ENCODE measurements at regions not wholly inside any gene's neighbourhood (a gene's known extent, or its start where the extent isn't known, plus 50 kb on each side); places are given as distances from the start of the nearest gene placed in this dataset.

DNA sequence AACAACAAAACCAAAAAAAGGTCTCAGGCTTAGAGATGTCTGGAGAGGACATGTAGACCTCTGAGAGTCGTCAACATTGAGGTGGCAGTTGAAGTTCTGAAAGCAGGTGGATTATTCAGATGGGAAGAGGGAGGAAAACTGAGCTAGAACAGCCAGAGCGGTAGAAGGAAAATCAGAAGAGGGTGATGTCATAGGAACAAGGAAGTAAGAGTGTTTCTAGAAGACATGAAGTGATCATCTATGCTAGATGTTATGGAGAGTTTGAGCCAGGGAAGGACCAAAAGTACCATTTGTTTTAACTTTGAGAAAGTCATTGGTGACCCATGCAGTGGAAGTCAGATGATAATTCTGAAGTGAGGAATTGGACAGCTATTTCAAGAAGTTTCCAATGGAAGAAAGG lies 316.2 kb upstream of the RGS6 start:
- TF ChIP-seq, protein P1, sequence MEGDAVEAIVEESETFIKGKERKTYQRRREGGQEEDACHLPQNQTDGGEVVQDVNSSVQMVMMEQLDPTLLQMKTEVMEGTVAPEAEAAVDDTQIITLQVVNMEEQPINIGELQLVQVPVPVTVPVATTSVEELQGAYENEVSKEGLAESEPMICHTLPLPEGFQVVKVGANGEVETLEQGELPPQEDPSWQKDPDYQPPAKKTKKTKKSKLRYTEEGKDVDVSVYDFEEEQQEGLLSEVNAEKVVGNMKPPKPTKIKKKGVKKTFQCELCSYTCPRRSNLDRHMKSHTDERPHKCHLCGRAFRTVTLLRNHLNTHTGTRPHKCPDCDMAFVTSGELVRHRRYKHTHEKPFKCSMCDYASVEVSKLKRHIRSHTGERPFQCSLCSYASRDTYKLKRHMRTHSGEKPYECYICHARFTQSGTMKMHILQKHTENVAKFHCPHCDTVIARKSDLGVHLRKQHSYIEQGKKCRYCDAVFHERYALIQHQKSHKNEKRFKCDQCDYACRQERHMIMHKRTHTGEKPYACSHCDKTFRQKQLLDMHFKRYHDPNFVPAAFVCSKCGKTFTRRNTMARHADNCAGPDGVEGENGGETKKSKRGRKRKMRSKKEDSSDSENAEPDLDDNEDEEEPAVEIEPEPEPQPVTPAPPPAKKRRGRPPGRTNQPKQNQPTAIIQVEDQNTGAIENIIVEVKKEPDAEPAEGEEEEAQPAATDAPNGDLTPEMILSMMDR (IDR thresholded peaks at IDR 0.05): no peak
- TF ChIP-seq POLR2AphosphoS5 (IDR thresholded peaks at IDR 0.05) (no peak), EP300 (IDR thresholded peaks at IDR 0.05) (no peak)
- Histone ChIP-seq H3K4me3 (no peak overlapping the region), H3K4me1 (no peaks in the 10 kb centered on the region), H3K36me3 (peaks cover 0 to 21% (median 15%) of the 10 kb centered on the region in 4 donors), H3K9me3 (no peaks in the 10 kb centered on the region), H3K27ac (no peak overlapping the region), H3K27me3 (no peaks in the 10 kb centered on the region)
- intact Hi-C loops (cut with DNase I; ENCODE audit: low total_unique reads): no loop called here
- 94 to 99% (median 97%) methylated on average over 2 of the region's 2 CpGs for whole genome bisulfite sequencing, 5 donors
- DNase-seq: no peak

DNA sequence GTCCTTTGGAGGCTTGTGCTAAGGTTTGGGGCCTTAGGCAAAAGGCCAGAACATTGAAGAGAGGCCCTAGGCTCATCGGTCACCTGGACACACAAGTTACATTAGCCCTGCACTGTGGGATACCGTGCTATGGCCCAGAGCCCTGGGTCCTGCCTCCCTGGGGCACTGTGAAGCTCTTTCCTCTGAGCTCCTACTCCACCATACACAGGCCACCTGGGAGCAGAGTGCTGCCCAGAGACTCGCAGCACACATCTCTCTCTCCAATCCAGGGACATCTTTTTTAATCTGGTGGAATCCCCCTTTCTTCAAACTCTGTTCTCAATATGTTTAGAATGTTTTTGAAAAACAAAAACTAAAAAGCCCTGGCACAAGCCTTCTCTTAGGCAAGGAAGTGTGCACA lies 314.2 kb upstream of the RGS6 start:
- 90 to 97% (median 94%) methylated on average over 3 of the region's 3 CpGs for WGBS, 5 donors
- no peak overlapping the region for H3K4me3 ChIP-seq
- no peak for DNase-seq
- no peaks in the 10 kb centered on the region for H3K27me3 ChIP-seq
- no peak overlapping the region for H3K27ac ChIP-seq
- intact Hi-C loops (cut with DNase I; ENCODE audit: low total_unique reads): no loop called here
- no peaks in the 10 kb centered on the region for H3K9me3 ChIP-seq
- H3K4me1 ChIP-seq: no peaks in the 10 kb centered on the region
- no peak for TF ChIP-seq EP300 (IDR thresholded peaks at IDR 0.05)
- TF ChIP-seq POLR2A (IDR thresholded peaks at IDR 0.05): no peak
- no peak for TF ChIP-seq POLR2AphosphoS5 (IDR thresholded peaks at IDR 0.05)
- TF ChIP-seq, protein P1 (IDR thresholded peaks at IDR 0.05): no peak
- H3K36me3 ChIP-seq: peaks cover 0 to 25% (median 20%) of the 10 kb centered on the region in 4 donors

DNA sequence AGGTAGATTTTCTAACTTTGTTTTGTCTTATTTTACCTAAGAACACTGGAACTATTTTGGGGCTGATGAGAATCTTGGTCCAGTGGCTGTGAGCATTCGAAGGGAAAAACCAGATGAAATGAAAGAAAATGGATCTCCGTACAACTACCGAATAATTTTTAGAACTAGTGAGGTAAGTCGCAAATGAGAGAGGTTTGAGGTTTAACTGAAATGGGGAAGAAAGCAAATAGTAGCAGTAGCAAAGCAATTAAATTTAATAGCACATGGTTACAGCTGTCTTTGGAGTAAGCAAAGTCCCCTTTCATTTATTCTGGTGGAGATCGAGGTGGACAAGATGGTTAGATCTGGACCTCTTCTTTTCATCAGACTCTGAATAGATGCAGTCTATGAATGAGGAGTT lies 313.5 kb upstream of the RGS6 start:
- no peaks in the 10 kb centered on the region for H3K27me3 ChIP-seq
- no peak overlapping the region for H3K4me3 ChIP-seq
- WGBS, 5 donors: 95 to 98% (median 97%) methylated on average over 5 of the region's 5 CpGs
- peaks cover 0 to 27% (median 21%) of the 10 kb centered on the region in 4 donors for H3K36me3 ChIP-seq
- DNase-seq: no peak
- intact Hi-C loops (cut with DNase I; ENCODE audit: low total_unique reads): no loop called here
- no peak overlapping the region for H3K27ac ChIP-seq
- TF ChIP-seq, protein P1 (IDR thresholded peaks at IDR 0.05): no peak
- TF ChIP-seq EP300 (IDR thresholded peaks at IDR 0.05) (no peak), POLR2AphosphoS5 (IDR thresholded peaks at IDR 0.05) (no peak), POLR2A (IDR thresholded peaks at IDR 0.05) (no peak)
- no peaks in the 10 kb centered on the region for H3K9me3 ChIP-seq
- H3K4me1 ChIP-seq: no peaks in the 10 kb centered on the region

DNA sequence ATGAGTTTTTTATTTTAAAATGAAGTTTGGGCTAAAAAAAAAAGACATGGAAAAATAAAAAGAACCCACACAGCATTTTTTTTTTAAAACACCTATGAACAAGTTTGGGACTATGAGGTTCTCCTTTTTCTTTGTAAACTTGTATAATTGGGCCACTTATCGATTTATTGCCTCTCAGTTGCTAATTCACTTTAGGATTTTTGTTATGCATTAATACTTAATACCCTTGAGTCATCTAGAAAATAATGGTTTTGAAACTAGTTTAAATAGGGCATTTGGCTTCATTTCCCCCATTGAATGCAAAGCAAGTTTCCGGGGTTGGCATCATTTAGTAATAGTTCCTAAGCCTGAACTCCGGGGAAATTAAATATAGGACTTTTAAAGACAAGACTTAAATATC lies 312.8 kb upstream of the RGS6 start:
- no peaks in the 10 kb centered on the region for H3K27me3 ChIP-seq
- no peak for DNase-seq
- H3K36me3 ChIP-seq: peaks cover 0 to 34% (median 28%) of the 10 kb centered on the region in 4 donors
- WGBS, 5 donors: 88 to 95% (median 92%) methylated on average over 3 of the region's 3 CpGs
- H3K9me3 ChIP-seq: no peaks in the 10 kb centered on the region
- H3K4me1 ChIP-seq: no peaks in the 10 kb centered on the region
- intact Hi-C loops (cut with DNase I; ENCODE audit: low total_unique reads): no loop called here
- H3K4me3 ChIP-seq: no peak overlapping the region
- no peak overlapping the region for H3K27ac ChIP-seq
- no peak for TF ChIP-seq POLR2A (IDR thresholded peaks at IDR 0.05)

DNA sequence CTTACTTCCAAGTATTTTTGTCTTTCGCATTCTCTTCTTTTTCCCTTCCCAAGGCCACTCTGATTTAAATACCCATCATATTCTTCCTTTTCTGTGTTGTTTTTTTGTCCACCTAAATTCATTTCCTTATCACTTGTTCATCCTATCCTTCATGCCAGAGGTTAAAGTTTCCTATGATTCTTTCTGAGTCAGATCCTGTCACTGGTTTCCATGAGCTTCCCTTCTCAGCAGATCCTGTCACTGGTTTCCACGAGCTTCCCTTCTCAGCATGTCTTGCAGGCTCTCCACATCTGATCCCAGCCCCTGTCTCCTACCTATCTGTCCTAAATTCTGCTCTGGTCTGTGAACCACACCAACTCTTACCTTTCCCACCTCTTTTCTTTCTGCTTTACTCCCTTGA lies 311.8 kb upstream of the RGS6 start:
- WGBS, 5 donors: 88 to 98% (median 90%) methylated on average over 2 of the region's 2 CpGs
- H3K27ac ChIP-seq: no peak overlapping the region
- no peak for TF ChIP-seq POLR2A (IDR thresholded peaks at IDR 0.05)
- TF ChIP-seq, protein P1 (IDR thresholded peaks at IDR 0.05): no peak
- no peak for TF ChIP-seq EP300 (IDR thresholded peaks at IDR 0.05)
- TF ChIP-seq POLR2AphosphoS5 (IDR thresholded peaks at IDR 0.05): no peak
- H3K9me3 ChIP-seq: no peaks in the 10 kb centered on the region
- no peak for DNase-seq
- H3K4me1 ChIP-seq: no peaks in the 10 kb centered on the region
- intact Hi-C loops (cut with DNase I; ENCODE audit: low total_unique reads): no loop called here
- no peak overlapping the region for H3K4me3 ChIP-seq
- no peaks in the 10 kb centered on the region for H3K27me3 ChIP-seq
- peaks cover 0 to 42% (median 34%) of the 10 kb centered on the region in 4 donors for H3K36me3 ChIP-seq

All from stomach (tissue), 8 donors.